NB4 (cell line): ENCODE measurements at regions not wholly inside any gene's neighbourhood (a gene's known extent, or its start where the extent isn't known, plus 50 kb on each side); places are given as distances from the start of the nearest gene placed in this dataset.
"Not testable (repeated sequence)": the region's sequence is repeated elsewhere in the genome, so short reads cannot be mapped to it uniquely, and the experiment has no call there.

Experiments used
- DNase-seq: peaks from one replicate; pipeline ENCODE4 v3.0.0; 2010; ENCODE audit warnings: low read depth
- H3K4me3 ChIP-seq: one replicate; pipeline ENCODE4 v1.5.1; 2011; ENCODE audit warnings: mild to moderate bottlenecking, low read depth, low read length, moderate library complexity
- CTCF ChIP-seq: IDR thresholded peaks from one replicate; pipeline ENCODE4 v1.5.1; 2012; ENCODE audit warnings: low read depth, low read length
- MAX ChIP-seq: IDR thresholded peaks from 2 replicates; pipeline ENCODE4 v1.6.1; 2011; ENCODE audit warnings: low read depth, low read length
- MYC ChIP-seq: IDR thresholded peaks from 2 replicates; pipeline ENCODE4 v1.6.1; 2011; ENCODE audit warnings: low read depth, low read length
- POLR2A ChIP-seq: IDR thresholded peaks from 2 replicates; pipeline ENCODE4 v1.6.1; 2011; ENCODE audit warnings: mild to moderate bottlenecking; ENCODE audit not compliant: insufficient read length; ENCODE audit errors: extremely low read depth

- no peak for TF ChIP-seq POLR2A
- TF ChIP-seq CTCF, result no peak
- no peak for TF ChIP-seq MYC
- TF ChIP-seq MAX, result no peak
- DNase-seq, result peak; percentile 53
- no peak overlapping the region for H3K4me3 ChIP-seq
Observed at GRCh38 chr15:31437686-31438085, 111.1 kb downstream of the KLF13 start.

- no peak for DNase-seq
- no peak overlapping the region for H3K4me3 ChIP-seq
- TF ChIP-seq MAX (no peak), POLR2A (no peak), MYC (no peak), CTCF (no peak)
Observed at GRCh38 chr15:31438601-31439265, 112.1 kb downstream of the KLF13 start.

- H3K4me3 ChIP-seq, result no peak overlapping the region
- TF ChIP-seq MAX (no peak), CTCF (peak; percentile 26)
- DNase-seq, result peak; percentile 51
Observed at GRCh38 chr15:31439328-31439727, 112.7 kb downstream of the KLF13 start.

GRCh38 chr15:31440216-31440615, 113.6 kb downstream of the KLF13 start:
- not testable (repeated sequence) for DNase-seq, H3K4me3 ChIP-seq

- H3K4me3 ChIP-seq, result no peak overlapping the region
- TF ChIP-seq MYC (no peak), MAX (no peak), CTCF (no peak), POLR2A (no peak)
- DNase-seq, result no peak
Observed at GRCh38 chr15:31440754-31441311, 114.2 kb downstream of the KLF13 start.

- H3K4me3 ChIP-seq, result no peak overlapping the region
- TF ChIP-seq POLR2A, result no peak
- TF ChIP-seq CTCF, result no peak
- TF ChIP-seq MAX, result no peak
- no peak for TF ChIP-seq MYC
Observed at GRCh38 chr15:31442226-31442625, 115.6 kb downstream of the KLF13 start.

More at GRCh38 chr15:31442226-31442625, 115.6 kb downstream of the KLF13 start:
- DNase-seq, result no peak
